ENCODE measurements at regions not wholly inside any gene's neighbourhood (a gene's known extent, or its start where the extent isn't known, plus 50 kb on each side); places are given as distances from the start of the nearest gene placed in this dataset.

DNA sequence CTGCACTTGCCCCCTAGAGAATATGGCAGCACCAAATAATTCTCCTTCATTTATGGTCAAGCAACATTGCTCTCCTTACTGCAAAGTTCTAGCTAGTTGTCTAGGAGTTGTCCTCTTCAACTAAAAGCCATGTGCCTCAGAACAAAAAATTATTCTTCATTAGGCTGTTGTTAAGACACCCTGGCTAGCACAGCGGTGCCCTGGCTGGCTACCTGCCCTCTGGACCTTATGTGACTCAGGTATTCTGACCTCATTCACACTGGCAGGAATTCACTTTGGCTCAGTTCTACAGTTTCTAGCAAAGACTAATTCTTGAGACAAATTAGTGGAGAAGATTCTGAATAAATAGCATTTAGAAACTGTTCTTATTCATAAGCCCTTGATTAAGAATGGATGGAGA is 224.4 kb upstream of the KRR1 start:
- DNase-seq (ENCODE audit: low spot score in 2 of 2): peak in 1 of 2 donors; percentile 59
- TF ChIP-seq, protein P1, sequence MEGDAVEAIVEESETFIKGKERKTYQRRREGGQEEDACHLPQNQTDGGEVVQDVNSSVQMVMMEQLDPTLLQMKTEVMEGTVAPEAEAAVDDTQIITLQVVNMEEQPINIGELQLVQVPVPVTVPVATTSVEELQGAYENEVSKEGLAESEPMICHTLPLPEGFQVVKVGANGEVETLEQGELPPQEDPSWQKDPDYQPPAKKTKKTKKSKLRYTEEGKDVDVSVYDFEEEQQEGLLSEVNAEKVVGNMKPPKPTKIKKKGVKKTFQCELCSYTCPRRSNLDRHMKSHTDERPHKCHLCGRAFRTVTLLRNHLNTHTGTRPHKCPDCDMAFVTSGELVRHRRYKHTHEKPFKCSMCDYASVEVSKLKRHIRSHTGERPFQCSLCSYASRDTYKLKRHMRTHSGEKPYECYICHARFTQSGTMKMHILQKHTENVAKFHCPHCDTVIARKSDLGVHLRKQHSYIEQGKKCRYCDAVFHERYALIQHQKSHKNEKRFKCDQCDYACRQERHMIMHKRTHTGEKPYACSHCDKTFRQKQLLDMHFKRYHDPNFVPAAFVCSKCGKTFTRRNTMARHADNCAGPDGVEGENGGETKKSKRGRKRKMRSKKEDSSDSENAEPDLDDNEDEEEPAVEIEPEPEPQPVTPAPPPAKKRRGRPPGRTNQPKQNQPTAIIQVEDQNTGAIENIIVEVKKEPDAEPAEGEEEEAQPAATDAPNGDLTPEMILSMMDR (IDR thresholded peaks at IDR 0.05): no peak
- TF ChIP-seq POLR2AphosphoS5 (IDR thresholded peaks at IDR 0.05) (no peak), POLR2A (IDR thresholded peaks at IDR 0.05) (no peak)
- Histone ChIP-seq H3K4me3 (no peak overlapping the region), H3K27ac (no peak overlapping the region), H3K36me3 (no peaks in the 10 kb centered on the region), H3K27me3 (no peaks in the 10 kb centered on the region), H3K4me1 (no peaks in the 10 kb centered on the region), H3K9me3 (no peaks in the 10 kb centered on the region)
- intact Hi-C loops (cut with DNase I; ENCODE audit: low total_unique reads): no loop called here

DNA sequence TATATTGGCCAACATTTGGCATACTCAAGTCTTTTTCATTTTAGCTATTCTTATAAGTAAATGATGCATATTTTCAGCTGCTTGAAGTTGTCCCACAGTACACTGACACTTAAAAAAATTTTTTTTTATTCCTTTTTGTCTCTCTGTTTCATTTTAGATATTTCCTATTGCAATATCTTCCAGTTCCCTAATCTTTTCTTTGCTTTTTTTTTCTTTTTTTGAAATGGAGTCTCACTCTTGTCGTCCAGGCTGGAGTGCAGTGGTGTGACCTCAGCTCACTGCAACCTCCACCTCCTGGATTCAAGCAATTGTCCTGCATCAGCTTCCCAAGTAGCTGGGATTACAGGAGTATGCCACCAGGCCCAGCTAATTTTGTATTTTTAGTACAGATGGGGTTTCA is 217.4 kb upstream of the KRR1 start:
- intact Hi-C loops (cut with DNase I; ENCODE audit: low total_unique reads): no loop called here
- DNase-seq (ENCODE audit: low spot score in 2 of 2): no peak
- H3K4me3 ChIP-seq: no peak overlapping the region

DNA sequence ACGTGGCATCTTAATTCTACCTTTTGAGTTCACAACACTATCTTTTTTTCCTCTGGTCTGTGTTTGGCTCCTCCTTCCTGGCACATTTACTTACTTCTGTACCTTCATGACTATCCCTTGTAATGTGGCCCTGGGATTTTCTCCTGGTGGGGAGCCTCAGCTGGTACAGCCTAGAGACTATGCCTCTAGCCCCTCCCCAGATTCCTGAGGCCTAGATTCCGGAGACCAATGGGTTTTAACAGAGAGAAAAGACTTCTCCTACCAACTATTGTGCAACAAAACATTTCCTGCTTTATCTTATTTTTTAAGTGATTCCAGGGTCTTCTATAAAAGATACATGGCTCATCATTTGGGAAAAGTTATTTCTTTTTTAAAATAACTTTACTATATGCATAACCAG is 216.2 kb upstream of the KRR1 start:
- intact Hi-C loops (cut with DNase I; ENCODE audit: low total_unique reads): no loop called here
- TF ChIP-seq, protein P1 (IDR thresholded peaks at IDR 0.05): no peak
- TF ChIP-seq POLR2AphosphoS5 (IDR thresholded peaks at IDR 0.05): no peak
- no peak for TF ChIP-seq POLR2A (IDR thresholded peaks at IDR 0.05)
- Histone ChIP-seq H3K27ac (no peak overlapping the region), H3K4me3 (no peak overlapping the region), H3K9me3 (no peaks in the 10 kb centered on the region), H3K27me3 (no peaks in the 10 kb centered on the region), H3K4me1 (peaks cover 2 to 3% of the 10 kb centered on the region in 2 donors), H3K36me3 (no peaks in the 10 kb centered on the region)
- DNase-seq (ENCODE audit: low spot score in 2 of 2): no peak

More for the DNA sequence above, 217.4 kb upstream of the KRR1 start:
- Histone ChIP-seq H3K27ac (no peak overlapping the region), H3K36me3 (no peaks in the 10 kb centered on the region), H3K27me3 (no peaks in the 10 kb centered on the region), H3K4me1 (peaks cover 0 to 3% of the 10 kb centered on the region in 2 donors), H3K9me3 (no peaks in the 10 kb centered on the region)
- TF ChIP-seq POLR2A (IDR thresholded peaks at IDR 0.05): no peak
- TF ChIP-seq POLR2AphosphoS5 (IDR thresholded peaks at IDR 0.05): no peak
- TF ChIP-seq, protein P1 (IDR thresholded peaks at IDR 0.05): no peak

DNA sequence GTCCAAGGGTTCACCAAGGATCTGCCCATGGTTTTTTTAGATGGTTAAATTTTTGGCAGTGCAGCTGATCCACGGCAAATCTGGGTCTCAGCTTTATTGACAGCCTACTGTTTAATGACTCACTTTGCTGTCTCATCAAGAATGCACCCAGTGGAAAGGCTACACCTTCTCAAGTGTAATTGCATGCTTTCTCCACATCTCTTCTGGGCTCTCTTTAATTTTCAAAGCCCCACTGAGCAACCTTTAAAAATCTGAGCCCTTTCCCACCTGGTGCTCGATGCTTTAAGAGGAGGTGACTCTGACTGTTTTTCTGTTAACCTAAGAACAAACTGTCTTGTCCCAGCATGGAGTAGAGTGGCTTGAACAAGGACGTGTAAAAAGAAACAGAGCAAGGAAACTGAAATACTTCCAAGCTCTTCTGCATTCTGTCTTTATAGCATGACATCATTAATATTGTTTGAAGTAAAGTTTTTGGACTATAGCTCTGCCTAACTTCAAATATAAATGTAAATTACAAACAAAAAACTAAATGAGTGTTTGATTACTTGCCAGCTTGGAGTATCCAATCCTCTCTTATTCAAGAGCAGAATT is 214.2 kb upstream of the KRR1 start:
- intact Hi-C loops (cut with DNase I; ENCODE audit: low total_unique reads): no loop called here
- H3K4me1 ChIP-seq: peaks cover 7 to 21% of the 10 kb centered on the region in 2 donors

DNA sequence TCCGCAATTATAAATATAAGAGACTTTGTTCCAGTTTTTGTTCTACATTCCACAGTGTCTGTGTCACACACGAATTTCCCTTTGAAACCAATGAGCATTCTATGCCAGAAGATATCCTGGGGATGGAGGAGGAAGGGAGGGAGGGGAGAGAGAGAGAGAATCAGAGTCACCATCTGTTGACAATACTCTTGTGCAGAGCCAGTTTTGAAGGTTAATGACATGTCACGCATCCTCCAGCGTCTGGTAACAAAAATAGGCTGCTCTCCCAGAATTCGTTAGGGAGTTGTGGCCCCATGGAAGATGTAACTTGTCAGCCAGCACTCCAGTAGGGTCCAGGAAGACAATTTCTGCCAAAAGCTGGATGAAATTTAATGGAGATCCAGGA is 213.5 kb upstream of the KRR1 start:
- Histone ChIP-seq H3K27me3 (no peaks in the 10 kb centered on the region), H3K4me1 (peaks cover 7 to 24% of the 10 kb centered on the region in 2 donors), H3K36me3 (no peaks in the 10 kb centered on the region), H3K9me3 (no peaks in the 10 kb centered on the region), H3K27ac (peak overlapping the region; percentile 56 to 62), H3K4me3 (no peak overlapping the region)
- DNase-seq (ENCODE audit: low spot score in 2 of 2): no peak
- peak in 1 of 3 donors; percentile 61 for TF ChIP-seq POLR2AphosphoS5 (IDR thresholded peaks at IDR 0.05)
- TF ChIP-seq, protein P1 (IDR thresholded peaks at IDR 0.05): no peak
- intact Hi-C loops (cut with DNase I; ENCODE audit: low total_unique reads): no loop called here

More for the DNA sequence above, 214.2 kb upstream of the KRR1 start:
- Histone ChIP-seq H3K9me3 (no peaks in the 10 kb centered on the region), H3K36me3 (no peaks in the 10 kb centered on the region), H3K27me3 (no peaks in the 10 kb centered on the region), H3K27ac (no peak overlapping the region), H3K4me3 (no peak overlapping the region)
- no peak for DNase-seq (ENCODE audit: low spot score in 2 of 2)
- TF ChIP-seq, protein P1 (IDR thresholded peaks at IDR 0.05): no peak
- TF ChIP-seq POLR2A (IDR thresholded peaks at IDR 0.05) (no peak), POLR2AphosphoS5 (IDR thresholded peaks at IDR 0.05) (no peak)

Data from breast epithelium (tissue), 4 donors.